Progenitor cell of endocrine pancreas (in vitro differentiated cells): ENCODE measurements at regions not wholly inside any gene's neighbourhood (a gene's known extent, or its start where the extent isn't known, plus 50 kb on each side); places are given as distances from the start of the nearest gene placed in this dataset.

Experiments used
- DNase-seq: peaks from one replicate; pipeline ENCODE4 v3.0.0; 2021; ENCODE audit warnings: low spot score; ENCODE audit not compliant: unreplicated experiment
- H3K27ac Mint-ChIP-seq: 2 replicates; pipeline ENCODE4 v1.8.0; 2021; ENCODE audit warnings: mild to moderate bottlenecking, moderate library complexity, mixed read lengths
- H3K27me3 Mint-ChIP-seq: 2 replicates; pipeline ENCODE4 v1.8.0; 2021; ENCODE audit warnings: mixed read lengths
- H3K36me3 Mint-ChIP-seq: 2 replicates; pipeline ENCODE4 v1.8.0; 2022; ENCODE audit warnings: mixed read lengths; ENCODE audit not compliant: insufficient read depth
- H3K4me1 Mint-ChIP-seq: 2 replicates; pipeline ENCODE4 v1.8.0; 2021; ENCODE audit warnings: low read depth, mixed read lengths
- H3K4me3 Mint-ChIP-seq: 2 replicates; pipeline ENCODE4 v1.8.0; 2021; ENCODE audit warnings: low read depth, mild to moderate bottlenecking, moderate library complexity, mixed read lengths
- H3K9me3 Mint-ChIP-seq: 2 replicates; pipeline ENCODE4 v1.8.0; 2021; ENCODE audit warnings: low read depth, mixed read lengths
- TF ChIP-seq, protein P1 (sequence below): fragments of 200-600 bp; sonication (generic); IDR thresholded peaks from one replicate; pipeline ENCODE4 v1.5.0; 2021; ENCODE audit warnings: antibody characterized with exemption, mild to moderate bottlenecking; ENCODE audit not compliant: unreplicated experiment

DNA sequence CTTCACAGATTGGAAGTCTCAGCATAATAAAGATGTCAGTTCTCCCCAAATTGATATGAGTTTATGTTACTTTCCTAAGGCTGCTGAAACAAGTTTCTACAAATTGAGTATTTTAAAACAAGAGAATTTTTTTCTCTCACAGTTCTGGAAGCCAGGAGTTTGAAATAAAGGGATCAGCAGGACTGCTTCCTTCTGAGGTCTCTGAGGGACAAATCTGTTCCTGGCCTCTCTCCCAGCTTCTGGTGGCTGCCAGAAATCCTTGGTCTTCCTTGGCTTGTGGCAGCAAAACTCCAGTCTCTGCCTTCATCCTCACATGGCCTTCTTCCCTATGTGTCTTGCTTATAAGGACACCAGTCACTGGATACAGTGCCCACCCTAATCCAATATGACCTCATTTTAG lies 136.1 kb downstream of the TFAP2A start:
- TF ChIP-seq, protein P1, sequence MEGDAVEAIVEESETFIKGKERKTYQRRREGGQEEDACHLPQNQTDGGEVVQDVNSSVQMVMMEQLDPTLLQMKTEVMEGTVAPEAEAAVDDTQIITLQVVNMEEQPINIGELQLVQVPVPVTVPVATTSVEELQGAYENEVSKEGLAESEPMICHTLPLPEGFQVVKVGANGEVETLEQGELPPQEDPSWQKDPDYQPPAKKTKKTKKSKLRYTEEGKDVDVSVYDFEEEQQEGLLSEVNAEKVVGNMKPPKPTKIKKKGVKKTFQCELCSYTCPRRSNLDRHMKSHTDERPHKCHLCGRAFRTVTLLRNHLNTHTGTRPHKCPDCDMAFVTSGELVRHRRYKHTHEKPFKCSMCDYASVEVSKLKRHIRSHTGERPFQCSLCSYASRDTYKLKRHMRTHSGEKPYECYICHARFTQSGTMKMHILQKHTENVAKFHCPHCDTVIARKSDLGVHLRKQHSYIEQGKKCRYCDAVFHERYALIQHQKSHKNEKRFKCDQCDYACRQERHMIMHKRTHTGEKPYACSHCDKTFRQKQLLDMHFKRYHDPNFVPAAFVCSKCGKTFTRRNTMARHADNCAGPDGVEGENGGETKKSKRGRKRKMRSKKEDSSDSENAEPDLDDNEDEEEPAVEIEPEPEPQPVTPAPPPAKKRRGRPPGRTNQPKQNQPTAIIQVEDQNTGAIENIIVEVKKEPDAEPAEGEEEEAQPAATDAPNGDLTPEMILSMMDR, result no peak
- Mint-ChIP-seq H3K36me3 (no peaks in the 10 kb centered on the region), H3K27me3 (no peaks in the 10 kb centered on the region), H3K4me3 (no peak overlapping the region), H3K9me3 (peaks cover 6% of the 10 kb centered on the region), H3K4me1 (peaks cover 4% of the 10 kb centered on the region), H3K27ac (no peak overlapping the region)
- no peak for DNase-seq

DNA sequence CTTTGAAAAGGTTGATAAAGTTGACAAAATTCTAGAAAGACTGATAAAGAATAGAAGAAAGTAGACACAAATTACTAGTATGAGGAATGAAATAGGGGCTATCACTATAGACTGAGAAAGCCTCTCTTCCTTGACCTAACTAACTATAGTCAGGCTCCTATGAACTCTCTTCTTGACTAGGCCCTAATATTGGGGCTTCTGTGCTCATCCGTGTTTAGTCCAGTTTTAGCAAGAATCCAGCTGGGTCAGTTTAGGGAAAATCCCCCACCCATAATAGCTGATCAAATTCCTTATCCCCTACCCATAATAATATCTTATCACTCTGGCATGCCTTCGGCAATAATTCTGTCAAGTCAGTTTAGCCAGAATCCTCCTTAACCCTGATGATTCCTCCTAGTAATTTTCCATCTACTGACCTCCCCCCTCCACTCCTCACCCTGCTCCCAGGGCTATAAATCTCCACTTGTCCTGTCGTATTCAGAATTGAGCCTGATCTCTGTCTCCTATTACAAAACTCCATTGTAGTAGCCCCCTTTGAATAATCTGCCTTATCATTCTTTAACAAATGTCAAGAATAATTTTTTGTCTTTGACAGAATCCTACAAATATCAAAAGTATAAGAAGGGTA lies 138.1 kb downstream of the TFAP2A start:
- no peaks in the 10 kb centered on the region for H3K36me3 Mint-ChIP-seq
- no peak overlapping the region for H3K4me3 Mint-ChIP-seq
- TF ChIP-seq, protein P1, result no peak
- H3K27me3 Mint-ChIP-seq, result peaks cover under 1% of the 10 kb centered on the region
- no peak overlapping the region for H3K27ac Mint-ChIP-seq
- peaks cover 6% of the 10 kb centered on the region for H3K9me3 Mint-ChIP-seq
- H3K4me1 Mint-ChIP-seq, result peaks cover 4% of the 10 kb centered on the region
- no peak for DNase-seq

DNA sequence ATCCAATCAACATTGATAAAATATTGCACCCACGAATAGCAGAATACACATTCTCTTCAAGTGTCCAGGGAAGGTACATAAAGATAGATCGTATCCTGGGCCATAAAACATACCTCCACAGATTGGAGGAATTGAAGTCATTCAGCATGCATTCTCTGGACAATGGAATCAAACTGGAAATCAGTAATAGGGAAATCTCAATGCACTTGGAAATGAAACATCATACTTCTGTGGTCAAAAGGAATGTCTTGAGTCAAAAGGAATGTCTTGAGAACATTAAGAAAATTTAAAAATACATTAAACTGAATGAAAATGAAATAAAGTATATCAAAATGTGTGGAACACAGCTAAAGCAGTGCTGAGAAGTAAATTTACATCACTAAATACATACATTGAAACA lies 138.8 kb downstream of the TFAP2A start:
- Mint-ChIP-seq H3K27me3 (peaks cover 3% of the 10 kb centered on the region), H3K4me3 (no peak overlapping the region), H3K4me1 (peaks cover 4% of the 10 kb centered on the region), H3K9me3 (peaks cover 6% of the 10 kb centered on the region), H3K27ac (no peak overlapping the region), H3K36me3 (no peaks in the 10 kb centered on the region)
- TF ChIP-seq, protein P1, result no peak
- DNase-seq, result no peak

DNA sequence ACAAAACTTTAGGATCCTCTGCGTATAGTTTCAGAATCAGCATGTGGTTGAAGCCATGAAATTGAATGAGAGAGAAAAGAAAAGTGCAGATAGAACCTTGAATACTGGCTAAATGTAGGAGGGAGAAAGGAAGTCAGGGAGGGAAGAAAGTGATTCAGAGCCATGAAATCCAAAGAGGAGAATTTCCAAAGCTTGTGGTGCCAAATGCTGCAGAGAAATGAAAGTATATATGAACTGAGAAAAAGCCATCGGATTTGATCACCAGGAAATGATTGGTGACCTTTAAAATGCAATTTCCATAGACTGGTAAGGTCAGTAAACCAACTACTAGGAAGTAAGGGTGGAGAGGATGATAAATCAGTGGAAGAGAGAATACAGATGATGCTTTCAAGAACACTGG lies 142.3 kb downstream of the TFAP2A start:
- no peaks in the 10 kb centered on the region for H3K36me3 Mint-ChIP-seq
- peaks cover 15% of the 10 kb centered on the region for H3K27me3 Mint-ChIP-seq
- TF ChIP-seq, protein P1, result no peak
- H3K4me3 Mint-ChIP-seq, result no peak overlapping the region
- peaks cover 10% of the 10 kb centered on the region for H3K4me1 Mint-ChIP-seq
- H3K27ac Mint-ChIP-seq, result no peak overlapping the region
- no peak for DNase-seq
- peaks cover 2% of the 10 kb centered on the region for H3K9me3 Mint-ChIP-seq

DNA sequence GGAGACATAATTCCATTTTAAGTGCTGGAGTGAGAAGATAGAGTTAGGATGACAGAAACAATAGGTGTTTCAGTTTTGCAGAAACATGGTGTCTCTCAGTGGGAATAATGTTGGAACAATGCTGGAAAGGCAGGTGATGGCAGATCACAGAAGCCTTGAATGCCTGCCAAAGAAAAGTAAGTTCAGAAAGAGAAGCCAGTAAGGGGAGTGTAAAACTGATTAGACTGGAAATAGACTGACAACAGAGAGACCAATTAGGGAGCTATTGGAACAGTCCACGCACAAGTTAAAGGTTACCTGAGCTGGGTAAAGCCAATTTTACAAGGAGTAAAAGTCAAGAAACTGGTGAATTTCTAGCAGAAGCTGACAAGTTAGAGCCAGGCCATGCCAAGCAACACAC lies 142.9 kb downstream of the TFAP2A start:
- Mint-ChIP-seq H3K36me3 (no peaks in the 10 kb centered on the region), H3K4me1 (peaks cover 9% of the 10 kb centered on the region), H3K4me3 (no peak overlapping the region), H3K27me3 (peaks cover 18% of the 10 kb centered on the region), H3K9me3 (no peaks in the 10 kb centered on the region), H3K27ac (no peak overlapping the region)
- DNase-seq, result no peak
- TF ChIP-seq, protein P1, result no peak
